HS-27A (cell line): ENCODE measurements at regions not wholly inside any gene's neighbourhood (a gene's known extent, or its start where the extent isn't known, plus 50 kb on each side); places are given as distances from the start of the nearest gene placed in this dataset.

Experiments used
- DNase-seq: peaks from one replicate; pipeline ENCODE4 v3.0.0-alpha.2; 2012; ENCODE audit warnings: low read depth, missing footprints

DNA sequence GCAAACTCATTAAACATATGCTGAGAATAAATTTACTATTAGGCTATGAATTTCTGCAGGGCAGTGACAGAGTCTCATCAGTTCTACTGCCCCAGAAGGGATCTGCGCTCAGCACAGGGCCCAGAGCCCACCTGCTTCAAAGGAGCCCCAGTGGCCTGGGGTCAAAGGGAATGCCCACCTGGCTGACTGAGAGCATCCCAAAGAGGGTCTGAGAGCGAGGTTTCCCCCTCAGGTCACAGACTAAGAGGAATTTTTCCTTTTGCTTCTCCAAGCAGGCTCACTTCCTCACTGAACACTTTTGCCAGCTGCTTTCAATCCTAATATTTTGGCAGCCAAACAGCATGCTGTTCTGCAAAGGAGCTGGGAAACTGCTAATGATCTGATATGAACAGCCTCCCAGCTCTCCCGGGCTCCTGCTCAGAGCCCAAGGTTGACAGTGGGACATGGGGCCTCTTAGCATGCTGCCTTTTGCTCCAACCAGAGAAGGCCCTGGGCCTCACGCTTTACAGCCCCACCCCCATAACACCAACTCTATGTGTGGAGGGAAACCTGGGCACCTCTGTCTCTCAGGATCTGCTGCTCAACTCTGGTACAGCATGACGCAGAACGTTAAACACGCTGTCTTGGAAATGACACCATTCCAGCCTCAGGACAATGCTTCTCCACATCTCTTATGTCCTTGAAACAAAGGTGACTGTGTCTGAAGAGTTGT is 70.7 kb upstream of the SYT6 start:
- no peak for DNase-seq

GRCh38 chr1:114222920-114223319 is 69.3 kb upstream of the SYT6 start:
- no peak for DNase-seq

- DNase-seq, result no peak
Observed at GRCh38 chr1:114219172-114219868, 65.7 kb upstream of the SYT6 start.

- DNase-seq, result no peak
Observed at GRCh38 chr1:114218361-114219171, 64.9 kb upstream of the SYT6 start.

GRCh38 chr1:114216431-114217173 is 62.9 kb upstream of the SYT6 start:
- no peak for DNase-seq

DNA sequence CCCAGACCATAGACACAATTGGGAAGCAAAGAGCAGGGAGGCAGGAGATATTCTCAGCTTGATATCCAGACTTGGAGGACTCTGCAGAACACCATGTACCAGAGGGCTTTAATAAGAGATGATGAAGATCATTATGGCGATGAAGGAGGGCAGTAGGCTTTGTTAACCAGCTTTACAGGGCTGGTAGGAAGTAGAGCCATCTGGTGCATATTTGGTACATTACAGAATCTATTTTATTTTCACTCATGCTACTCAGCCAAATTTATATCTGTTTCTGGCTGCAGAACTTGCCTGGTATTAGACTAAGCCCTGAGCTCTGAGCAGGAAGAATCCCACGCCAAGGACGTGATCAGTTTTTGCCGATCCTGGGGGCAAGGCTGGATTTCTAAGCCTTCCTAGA is 61.8 kb upstream of the SYT6 start:
- DNase-seq, result no peak

- no peak for DNase-seq
Observed at GRCh38 chr1:114214016-114214415, 60.3 kb upstream of the SYT6 start.

GRCh38 chr1:114209971-114210370 is 56.3 kb upstream of the SYT6 start:
- no peak for DNase-seq

- no peak for DNase-seq
Observed at GRCh38 chr1:114208714-114209113, 55.0 kb upstream of the SYT6 start.

DNA sequence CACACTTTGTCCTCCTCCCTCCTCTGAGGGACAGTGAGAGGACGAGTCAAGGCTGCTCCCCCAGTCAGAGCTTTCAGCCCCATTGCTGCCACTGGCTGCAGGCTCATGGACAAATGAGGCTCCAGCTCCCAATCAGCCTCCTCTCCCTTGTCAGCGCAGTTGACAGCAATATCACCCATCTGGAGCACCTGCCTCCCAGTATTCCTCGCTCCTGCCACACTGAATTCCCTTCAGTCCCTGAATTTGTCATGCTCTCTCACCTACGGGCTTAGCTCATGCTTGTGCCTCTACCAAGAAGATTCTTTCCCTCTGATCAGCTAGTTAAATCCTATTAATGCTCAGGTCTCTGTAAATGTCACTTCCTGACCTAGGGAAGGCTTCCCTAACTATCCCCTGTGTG is 54.4 kb upstream of the SYT6 start:
- DNase-seq, result no peak

GRCh38 chr1:114207635-114208034 is 54.0 kb upstream of the SYT6 start:
- DNase-seq, result no peak

DNA sequence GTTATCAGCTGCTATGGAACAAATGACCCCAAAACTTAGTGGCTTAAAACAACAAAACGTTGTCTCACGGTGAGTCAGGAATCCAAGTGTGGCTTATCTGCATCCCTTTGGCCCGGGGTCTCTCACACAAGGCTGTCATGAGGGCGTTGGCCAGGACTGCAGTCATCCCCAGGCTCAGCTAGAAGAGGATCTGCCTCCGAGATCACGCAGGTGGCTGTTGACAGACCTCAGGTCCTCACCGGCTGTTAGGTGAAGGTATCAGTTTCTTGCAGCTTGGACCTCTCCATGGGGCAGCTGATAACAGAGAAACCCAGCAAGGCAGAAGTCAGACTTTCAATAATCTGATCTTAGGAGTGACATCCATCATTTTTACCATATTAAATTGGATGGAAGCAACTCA is 52.7 kb upstream of the SYT6 start:
- DNase-seq, result no peak

DNA sequence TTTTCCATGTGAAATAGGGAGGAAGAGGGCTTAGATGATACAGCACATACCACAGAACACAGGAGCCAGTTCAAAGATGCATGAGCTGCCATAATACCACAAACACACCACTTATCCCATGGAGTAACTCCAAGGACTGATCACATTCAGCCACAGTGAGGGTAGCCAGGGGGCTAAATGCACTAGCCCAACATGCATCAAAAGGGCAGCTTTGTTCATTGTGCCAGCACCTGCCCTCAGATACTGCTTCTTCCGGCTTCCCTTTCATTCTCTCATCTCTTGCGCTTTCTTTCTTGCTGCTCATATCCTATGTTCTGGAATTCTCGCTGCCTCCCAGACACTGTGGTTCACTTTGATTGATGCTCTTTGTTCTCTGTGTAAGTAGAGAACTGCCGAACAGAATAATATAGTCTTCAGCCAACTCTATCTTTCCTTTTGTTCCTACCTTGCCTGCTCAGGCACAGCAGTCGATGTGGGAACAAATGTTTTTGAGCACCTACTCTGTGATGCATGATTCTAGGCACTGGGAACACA is 50.0 kb upstream of the SYT6 start:
- DNase-seq, result no peak
